ENCODE measurements at regions not wholly inside any gene's neighbourhood (a gene's known extent, or its start where the extent isn't known, plus 50 kb on each side); places are given as distances from the start of the nearest gene placed in this dataset.
"Not testable (repeated sequence)": the region's sequence is repeated elsewhere in the genome, so short reads cannot be mapped to it uniquely, and the experiment has no call there.

DNA sequence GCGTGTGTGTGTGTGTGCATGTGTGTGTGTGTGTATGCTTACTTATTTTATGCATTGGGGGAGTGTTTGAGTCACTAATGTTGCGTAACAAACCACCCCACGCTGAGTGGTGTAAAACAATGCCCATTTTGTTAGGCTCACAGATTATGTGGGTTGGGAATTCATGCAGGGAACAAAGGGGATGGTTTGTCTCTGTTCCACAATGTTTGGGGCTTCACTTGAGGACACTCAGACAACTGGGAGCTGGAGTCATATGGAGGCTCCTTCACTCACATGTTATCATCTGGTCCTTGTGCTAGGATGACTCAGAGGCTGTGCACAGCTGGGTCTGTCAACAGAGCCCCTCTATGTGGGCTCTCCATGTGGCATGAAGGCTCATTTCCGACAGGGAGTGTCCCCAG, 51.3 kb upstream of the LARGE1 start:
- 0 to 86% (median 48%) methylated on average over 1 to 4 of the region's 4 CpGs; no CpG with 5 or more reads in 4 of the 10 experiments for WGBS, 10 experiments
- H3K4me1 ChIP-seq (replicated peaks in 1 of 2): peaks cover 6 to 9% of the 10 kb centered on the region in 2 donors
- in situ Hi-C loops (cut with MboI; ENCODE audit: low pct_unique_long_range_greater_than_20kb in 2 of 9, low sequenced_read_pairs in 9 of 9, unreplicated experiment in 9 of 9): no loop called here
- no peak overlapping the region for H3K27ac ChIP-seq
- H3K4me3 ChIP-seq: no peak overlapping the region
- ATAC-seq (replicated peaks in 6 of 8): peak in 4 of 8 experiments; percentile 22 to 61 (median 46)

DNA sequence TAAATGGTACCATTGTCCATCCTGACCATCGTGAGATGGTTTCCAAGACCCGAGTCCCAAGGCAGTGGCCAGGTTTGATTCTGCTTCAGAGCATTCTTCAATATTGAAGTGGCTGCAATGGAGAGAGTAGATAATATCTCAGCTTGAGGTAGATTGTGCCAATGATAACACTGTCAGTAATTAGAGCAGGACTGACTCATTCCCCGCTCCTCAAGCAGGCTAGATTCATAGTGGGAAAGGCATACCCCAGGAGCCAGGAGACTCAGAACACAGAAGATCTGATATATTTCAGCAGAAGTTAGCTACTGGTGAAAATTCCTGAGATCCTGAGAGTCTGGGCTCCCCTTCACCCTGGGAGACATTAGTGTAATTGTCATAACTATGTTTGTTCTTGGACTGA, 55.6 kb upstream of the LARGE1 start:
- 7 to 100% (median 83%) methylated on average over 1 to 3 of the region's 3 CpGs; no CpG with 5 or more reads in 3 of the 10 experiments for WGBS, 10 experiments
- no peak overlapping the region for H3K27ac ChIP-seq
- H3K4me3 ChIP-seq: no peak overlapping the region
- in situ Hi-C loops (cut with MboI; ENCODE audit: low pct_unique_long_range_greater_than_20kb in 2 of 9, low sequenced_read_pairs in 9 of 9, unreplicated experiment in 9 of 9): no loop called here
- H3K4me1 ChIP-seq (replicated peaks in 1 of 2): no peaks in the 10 kb centered on the region
- ATAC-seq (replicated peaks in 6 of 8): no peak

DNA sequence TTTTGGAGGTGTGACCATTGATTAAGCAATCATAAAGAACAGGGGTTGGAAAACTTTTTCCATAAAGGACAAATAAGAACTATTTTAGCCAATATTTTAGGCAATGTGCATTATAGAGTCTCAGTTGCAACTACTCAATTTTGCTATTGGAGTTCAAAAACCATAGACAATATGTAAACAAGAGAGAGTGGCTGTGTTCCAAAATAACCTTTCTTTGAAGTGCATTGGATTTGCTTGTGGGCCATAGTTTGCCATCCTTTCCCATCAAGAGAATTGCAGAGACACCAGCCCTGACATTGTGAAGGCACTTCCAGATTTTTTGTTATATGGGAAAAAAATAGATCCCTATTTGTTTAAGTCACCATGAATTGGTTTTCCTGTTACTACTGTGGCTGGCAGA, 63.3 kb upstream of the LARGE1 start:
- H3K4me3 ChIP-seq: no peak overlapping the region
- H3K27ac ChIP-seq: no peak overlapping the region
- no peaks in the 10 kb centered on the region for H3K4me1 ChIP-seq (replicated peaks in 1 of 2)
- ATAC-seq (replicated peaks in 6 of 8): no peak
- in situ Hi-C loops (cut with MboI; ENCODE audit: low pct_unique_long_range_greater_than_20kb in 2 of 9, low sequenced_read_pairs in 9 of 9, unreplicated experiment in 9 of 9): no loop called here

DNA sequence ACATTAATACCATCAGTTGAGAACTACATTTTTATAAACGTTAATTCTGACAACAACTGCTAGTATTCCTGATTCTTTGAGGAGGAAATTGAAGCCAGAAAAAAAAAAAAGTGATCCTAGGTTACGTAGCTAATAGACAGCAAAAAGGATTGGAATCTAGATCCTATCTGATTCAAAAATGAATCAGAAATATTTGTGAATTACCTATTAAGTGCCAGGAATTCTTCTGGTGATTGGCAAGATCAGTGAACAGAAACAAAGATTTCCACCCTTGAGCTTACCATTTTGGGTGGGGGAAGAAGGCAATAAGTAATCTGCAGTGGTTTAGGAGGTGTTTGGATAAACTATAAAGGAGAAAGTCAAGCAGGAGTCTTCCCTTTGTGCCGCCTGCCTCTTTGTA, 63.9 kb upstream of the LARGE1 start:
- ATAC-seq (replicated peaks in 6 of 8): no peak
- WGBS, 10 experiments: 0 to 100% (median 78%) methylated on average over 2 to 3 of the region's 3 CpGs; no CpG with 5 or more reads in 1 of the 10 experiments
- in situ Hi-C loops (cut with MboI; ENCODE audit: low pct_unique_long_range_greater_than_20kb in 2 of 9, low sequenced_read_pairs in 9 of 9, unreplicated experiment in 9 of 9): no loop called here
- Histone ChIP-seq H3K4me1 (replicated peaks in 1 of 2) (no peaks in the 10 kb centered on the region), H3K27ac (no peak overlapping the region), H3K4me3 (no peak overlapping the region)

DNA sequence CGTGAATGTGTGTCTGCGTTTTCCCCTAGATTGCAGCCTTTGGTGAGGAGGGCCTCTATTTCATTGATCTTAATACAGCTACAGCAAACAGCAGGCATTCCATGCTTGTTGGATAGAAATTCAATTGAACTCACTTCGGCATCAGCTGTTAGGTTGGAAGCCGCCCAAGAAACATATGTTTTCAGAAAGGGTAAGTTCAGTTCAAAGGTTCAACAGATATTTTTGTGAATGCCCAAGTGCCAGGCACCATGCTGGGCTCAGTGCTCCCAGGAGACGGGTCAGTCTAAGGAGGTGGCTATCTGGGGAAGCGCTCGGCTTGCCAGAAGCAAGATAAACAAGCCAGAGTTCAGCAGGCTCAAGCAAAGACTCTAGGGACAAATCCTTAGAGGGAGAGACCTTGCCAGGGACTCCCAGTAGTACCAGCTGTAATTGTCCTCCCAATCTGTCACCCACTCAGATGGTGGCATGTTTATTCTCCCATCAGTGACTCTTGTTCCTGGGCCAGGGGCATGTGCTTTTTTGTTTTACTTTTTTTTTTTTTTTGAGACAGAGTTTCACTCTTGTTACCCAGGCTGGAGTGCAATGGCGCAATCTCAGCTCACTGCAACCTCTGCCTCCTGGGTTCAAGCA, 64.5 kb upstream of the LARGE1 start:
- in situ Hi-C loops (cut with MboI; ENCODE audit: low pct_unique_long_range_greater_than_20kb in 2 of 9, low sequenced_read_pairs in 9 of 9, unreplicated experiment in 9 of 9): no loop called here
- Histone ChIP-seq H3K4me3 (no peak overlapping the region), H3K4me1 (replicated peaks in 1 of 2) (no peaks in the 10 kb centered on the region), H3K27ac (no peak overlapping the region)
- no peak for ATAC-seq (replicated peaks in 6 of 8)
- WGBS, 10 experiments: 0 to 87% (median 71%) methylated on average over 1 to 8 of the region's 8 CpGs; no CpG with 5 or more reads in 3 of the 10 experiments

DNA sequence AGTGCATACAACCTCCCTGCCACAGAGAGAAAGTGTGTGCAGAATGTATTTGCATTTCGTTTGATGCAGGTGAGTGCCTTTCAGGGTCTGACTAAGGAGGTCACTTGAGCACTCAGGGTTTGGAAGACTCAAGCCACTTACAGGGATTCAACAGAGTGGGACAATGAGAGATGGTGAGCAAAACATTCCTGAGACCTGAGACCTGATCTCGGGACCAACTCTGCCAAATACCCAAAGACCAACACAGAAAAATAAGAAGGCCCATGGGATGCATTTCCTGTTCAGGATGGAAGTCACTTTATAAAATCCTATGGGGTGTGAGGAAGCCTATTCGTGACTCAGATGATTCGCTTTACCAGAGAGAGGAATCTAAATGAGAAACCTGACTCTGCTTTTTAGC, 65.2 kb upstream of the LARGE1 start:
- in situ Hi-C loops (cut with MboI; ENCODE audit: low pct_unique_long_range_greater_than_20kb in 2 of 9, low sequenced_read_pairs in 9 of 9, unreplicated experiment in 9 of 9): no loop called here
- no peaks in the 10 kb centered on the region for H3K4me1 ChIP-seq (replicated peaks in 1 of 2)
- 8 to 94% (median 85%) methylated on average over 1 to 4 of the region's 4 CpGs; no CpG with 5 or more reads in 1 of the 10 experiments for WGBS, 10 experiments
- no peak overlapping the region for H3K27ac ChIP-seq
- ATAC-seq (replicated peaks in 6 of 8): no peak
- H3K4me3 ChIP-seq: no peak overlapping the region

DNA sequence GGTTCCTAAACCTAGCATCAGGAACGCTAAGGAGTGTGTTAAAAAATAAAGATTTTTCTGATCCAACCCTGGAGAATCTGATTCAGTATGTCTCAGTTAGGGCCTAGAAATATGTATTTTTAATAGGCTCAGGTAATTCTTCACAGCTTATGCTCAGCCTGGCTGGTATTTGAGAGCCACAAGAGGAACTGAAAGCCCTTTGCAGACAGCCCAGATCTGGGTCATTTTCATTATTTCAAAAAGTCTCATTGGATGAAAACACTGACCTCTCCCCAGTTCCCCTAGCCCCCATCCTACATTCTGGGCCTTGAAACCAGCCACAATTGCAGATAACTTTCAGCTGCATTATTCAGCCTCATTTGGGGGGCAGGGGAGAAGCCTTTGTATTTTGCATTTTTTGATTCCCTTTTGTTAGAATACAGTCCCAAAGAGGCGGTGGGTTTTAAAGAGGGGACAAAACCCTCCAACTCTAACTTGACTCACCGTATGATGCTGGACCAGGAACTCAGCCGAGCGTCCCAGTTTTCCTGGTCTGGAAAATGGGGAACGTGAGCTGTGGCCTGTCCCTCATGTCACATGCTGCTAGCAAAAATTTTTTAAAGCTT, 66.0 kb upstream of the LARGE1 start:
- in situ Hi-C loops (cut with MboI; ENCODE audit: low pct_unique_long_range_greater_than_20kb in 2 of 9, low sequenced_read_pairs in 9 of 9, unreplicated experiment in 9 of 9): no loop called here
- Histone ChIP-seq H3K4me1 (replicated peaks in 1 of 2) (no peaks in the 10 kb centered on the region), H3K4me3 (no peak overlapping the region), H3K27ac (no peak overlapping the region)
- ATAC-seq (replicated peaks in 6 of 8): no peak
- WGBS, 10 experiments: 24 to 88% (median 70%) methylated on average over 2 to 6 of the region's 6 CpGs; no CpG with 5 or more reads in 1 of the 10 experiments

DNA sequence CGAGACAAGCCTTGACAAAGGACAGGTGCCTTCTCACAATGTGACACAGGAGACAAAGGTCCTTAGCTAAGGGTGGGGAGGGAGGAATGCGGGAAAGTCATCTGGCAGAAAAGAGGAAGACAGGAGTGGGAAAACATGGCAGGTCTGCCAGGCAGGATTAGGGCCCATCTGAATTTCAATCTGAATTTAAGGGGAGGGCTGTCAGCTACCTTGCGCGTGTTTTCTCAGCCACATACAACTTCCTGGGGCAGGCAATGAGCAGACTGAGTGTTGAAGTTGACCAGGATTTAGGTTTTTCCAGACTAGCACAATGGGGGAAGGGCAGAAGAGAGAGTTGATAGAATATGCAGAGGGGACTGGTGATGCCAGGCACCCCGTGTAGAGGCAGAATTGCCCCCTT, 66.7 kb upstream of the LARGE1 start:
- in situ Hi-C loops (cut with MboI; ENCODE audit: low pct_unique_long_range_greater_than_20kb in 2 of 9, low sequenced_read_pairs in 9 of 9, unreplicated experiment in 9 of 9): no loop called here
- Histone ChIP-seq H3K4me1 (replicated peaks in 1 of 2) (peaks cover 0 to 3% of the 10 kb centered on the region in 2 donors), H3K4me3 (no peak overlapping the region), H3K27ac (no peak overlapping the region)
- WGBS, 10 experiments: 0 to 86% (median 50%) methylated on average over 1 to 4 of the region's 5 CpGs; no CpG with 5 or more reads in 3 of the 10 experiments
- no peak for ATAC-seq (replicated peaks in 6 of 8)

DNA sequence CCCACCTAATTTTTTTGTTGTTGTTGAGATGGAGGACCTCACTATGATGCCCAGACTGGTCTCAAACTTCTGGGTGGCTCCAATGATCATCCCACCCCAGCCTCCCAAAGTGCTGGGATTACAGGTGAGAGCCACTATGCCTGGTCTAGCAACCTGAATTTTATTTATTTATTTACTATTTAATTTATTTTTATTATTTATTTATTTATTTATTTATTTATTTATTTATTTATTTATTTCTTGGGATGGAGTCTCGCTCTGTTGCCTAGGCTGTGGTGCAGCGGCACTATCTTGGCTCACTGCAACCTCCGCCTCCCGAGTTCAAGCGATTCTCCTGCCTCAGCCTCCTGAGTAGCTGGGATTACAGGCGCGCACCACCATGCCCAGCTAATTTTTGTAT, 69.0 kb upstream of the LARGE1 start:
- H3K4me1 ChIP-seq (replicated peaks in 1 of 2); in situ Hi-C loops (cut with MboI; ENCODE audit: low pct_unique_long_range_greater_than_20kb in 2 of 9, low sequenced_read_pairs in 9 of 9, unreplicated experiment in 9 of 9): not testable (repeated sequence)
- 57 to 100% (median 71%) methylated on average over 1 to 7 of the region's 7 CpGs; no CpG with 5 or more reads in 3 of the 10 experiments for WGBS, 10 experiments

DNA sequence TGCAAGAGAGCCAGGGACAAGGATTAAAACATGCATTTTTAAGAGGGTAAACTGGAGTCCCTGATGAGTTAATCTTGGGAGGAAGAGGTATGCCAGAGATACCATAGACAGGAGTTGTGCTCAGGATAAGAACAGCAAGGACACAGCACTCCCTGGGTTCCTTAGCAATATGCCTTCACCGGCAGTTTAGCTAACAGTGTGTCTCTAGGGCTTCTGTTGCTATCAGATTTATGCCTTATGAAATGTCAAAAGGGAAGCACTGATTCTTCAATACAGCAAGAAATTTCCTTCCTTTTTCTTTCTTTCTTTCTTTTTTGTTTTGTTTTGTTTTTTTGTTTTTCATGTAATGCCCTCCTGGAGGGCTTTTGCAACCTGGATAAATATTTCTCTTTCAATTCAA, 71.3 kb upstream of the LARGE1 start:
- WGBS, 10 experiments: 0 to 100% (median 54%) methylated on average over 1 of the region's 1 CpG; no CpG with 5 or more reads in 1 of the 10 experiments
- in situ Hi-C loops (cut with MboI; ENCODE audit: low pct_unique_long_range_greater_than_20kb in 2 of 9, low sequenced_read_pairs in 9 of 9, unreplicated experiment in 9 of 9): no loop called here
- peaks cover 0 to 3% of the 10 kb centered on the region in 2 donors for H3K4me1 ChIP-seq (replicated peaks in 1 of 2)
- no peak overlapping the region for H3K27ac ChIP-seq
- ATAC-seq (replicated peaks in 6 of 8): peak in 1 of 8 experiments; percentile 48
- H3K4me3 ChIP-seq: no peak overlapping the region

More for the DNA sequence above, 69.0 kb upstream of the LARGE1 start:
- H3K27ac ChIP-seq; H3K4me3 ChIP-seq; ATAC-seq (replicated peaks in 6 of 8): not testable (repeated sequence)

DNA sequence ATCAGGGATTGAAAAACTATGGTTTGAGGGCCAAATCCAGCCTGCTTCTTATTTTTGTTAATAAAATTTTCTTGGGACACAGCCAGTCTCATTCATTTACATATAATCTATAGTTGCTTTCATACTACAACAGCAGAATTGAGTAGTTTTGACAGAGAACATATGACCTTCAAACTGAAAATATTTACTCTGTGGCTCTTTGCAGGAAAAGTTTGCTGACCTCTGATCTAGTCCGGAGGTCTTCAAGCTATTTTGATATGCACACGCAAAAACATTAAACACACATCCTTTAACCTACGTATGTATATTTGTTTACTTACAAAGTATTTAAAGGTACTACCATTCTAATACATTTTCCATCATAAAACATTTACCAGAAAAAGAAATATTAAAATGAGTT, 76.5 kb upstream of the LARGE1 start:
- 17 to 96% (median 86%) methylated on average over 1 to 3 of the region's 3 CpGs for WGBS, 10 experiments
- no peak for ATAC-seq (replicated peaks in 6 of 8)
- Histone ChIP-seq H3K27ac (no peak overlapping the region), H3K4me1 (replicated peaks in 1 of 2) (peaks cover 0 to 2% of the 10 kb centered on the region in 2 donors), H3K4me3 (no peak overlapping the region)
- in situ Hi-C loops (cut with MboI; ENCODE audit: low pct_unique_long_range_greater_than_20kb in 2 of 9, low sequenced_read_pairs in 9 of 9, unreplicated experiment in 9 of 9): no loop called here

DNA sequence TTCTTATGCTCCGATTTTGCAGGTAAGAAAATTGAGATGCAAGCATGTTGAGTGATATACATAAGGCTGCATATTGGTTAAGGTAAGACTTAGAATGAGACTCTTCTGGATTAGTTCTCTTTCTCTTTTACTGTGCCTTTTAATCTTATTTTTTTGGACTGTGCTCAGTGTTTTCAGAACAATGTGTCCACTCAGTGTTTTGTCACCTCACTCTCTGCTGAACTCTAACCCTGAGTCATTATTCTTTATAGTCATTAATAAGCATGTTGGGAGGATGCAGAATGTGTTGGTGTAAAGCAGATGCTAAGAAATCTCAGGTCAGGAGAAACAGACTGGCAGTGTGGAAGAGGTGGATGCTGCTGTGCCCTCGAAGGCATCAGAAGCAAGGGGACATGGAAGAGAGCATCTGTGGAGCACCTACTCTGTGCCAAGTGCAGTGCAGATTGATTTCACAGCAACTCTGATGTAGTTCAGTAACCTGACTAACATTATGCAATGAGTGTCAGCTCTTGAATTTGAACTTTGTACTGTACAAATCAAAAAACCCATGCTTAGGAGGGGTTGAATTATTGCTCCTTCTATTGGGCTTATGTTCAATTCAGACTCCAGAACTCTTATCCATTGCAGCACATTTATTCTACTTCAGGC, 80.7 kb upstream of the LARGE1 start:
- Histone ChIP-seq H3K4me1 (replicated peaks in 1 of 2) (no peaks in the 10 kb centered on the region), H3K27ac (no peak overlapping the region), H3K4me3 (no peak overlapping the region)
- ATAC-seq (replicated peaks in 6 of 8): no peak
- 0 to 100% (median 50%) methylated on average over 1 to 2 of the region's 2 CpGs; no CpG with 5 or more reads in 1 of the 10 experiments for WGBS, 10 experiments
- in situ Hi-C loops (cut with MboI; ENCODE audit: low pct_unique_long_range_greater_than_20kb in 2 of 9, low sequenced_read_pairs in 9 of 9, unreplicated experiment in 9 of 9): no loop called here

DNA sequence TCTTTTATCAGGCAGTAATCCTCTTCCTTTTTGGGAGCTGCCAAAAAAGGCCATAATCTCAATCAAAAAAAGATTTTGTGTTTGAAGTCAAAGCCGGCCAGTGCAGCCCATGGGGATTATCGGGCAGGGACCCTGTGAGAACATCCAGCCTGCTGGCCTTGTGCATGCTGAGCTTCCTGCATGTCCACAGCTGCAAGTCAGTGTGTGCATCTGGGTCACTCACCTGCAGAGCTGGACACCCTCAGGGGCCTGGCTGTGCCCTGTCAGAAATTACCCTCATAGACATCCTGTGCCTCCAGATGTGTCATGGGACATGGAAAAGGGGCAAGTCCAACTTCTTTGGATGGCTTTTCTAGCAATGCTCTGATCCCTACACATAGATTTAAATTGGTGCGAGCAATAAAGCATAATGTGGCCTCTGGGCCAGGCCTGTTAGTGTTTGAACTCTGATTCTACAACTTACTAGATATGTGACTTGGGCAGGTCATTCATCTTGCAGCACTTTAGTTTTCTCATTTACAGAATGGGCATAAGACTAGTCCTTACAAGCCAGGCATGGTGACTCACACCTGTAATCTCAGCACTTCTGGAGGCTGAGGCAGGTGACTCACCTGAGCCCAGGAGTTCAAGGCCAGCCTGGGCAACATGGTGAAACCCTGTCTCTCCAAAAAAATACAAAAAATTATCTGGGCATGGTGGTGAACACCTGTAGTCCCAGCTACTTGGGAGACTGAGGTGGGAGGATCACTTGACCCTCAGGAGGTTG, 81.6 kb upstream of the LARGE1 start:
- H3K4me3 ChIP-seq: no peak overlapping the region
- in situ Hi-C loops (cut with MboI; ENCODE audit: low pct_unique_long_range_greater_than_20kb in 2 of 9, low sequenced_read_pairs in 9 of 9, unreplicated experiment in 9 of 9): no loop called here
- no peak overlapping the region for H3K27ac ChIP-seq
- WGBS, 10 experiments: 5 to 83% (median 66%) methylated on average over 1 to 3 of the region's 3 CpGs; no CpG with 5 or more reads in 4 of the 10 experiments
- no peak for ATAC-seq (replicated peaks in 6 of 8)
- H3K4me1 ChIP-seq (replicated peaks in 1 of 2): no peaks in the 10 kb centered on the region
